Peyer's patch (tissue), 4 donors: ENCODE measurements at regions not wholly inside any gene's neighbourhood (a gene's known extent, or its start where the extent isn't known, plus 50 kb on each side); places are given as distances from the start of the nearest gene placed in this dataset.
"Not testable (repeated sequence)": the region's sequence is repeated elsewhere in the genome, so short reads cannot be mapped to it uniquely, and the experiment has no call there.

Source experiments
- DNase-seq, 3 donors: peaks; one replicate each; pipeline ENCODE4 v3.0.0-alpha.2; 2017 to 2019
- H3K27ac ChIP-seq, 4 donors: fragments of 200-600 bp; sonication (generic); one replicate each; pipeline ENCODE4 v1.5.1; 2016 to 2019
- H3K27me3 ChIP-seq, 2 donors: fragments of 200-600 bp; sonication (generic); one replicate each; pipeline ENCODE4 v1.5.1; 2019
- H3K36me3 ChIP-seq, 3 donors: fragments of 200-600 bp; sonication (generic); one replicate each; pipeline ENCODE4 v1.5.1; 2016 to 2019
- H3K4me1 ChIP-seq, 4 donors: fragments of 200-600 bp; sonication (generic); one replicate each; pipeline ENCODE4 v1.5.1; 2016 to 2019
- H3K4me3 ChIP-seq, 4 donors: fragments of 200-600 bp; sonication (generic); 1 replicate in 3 of 4; 2 replicates in 1 of 4; pipeline ENCODE4 v1.5.1; 2016 to 2019; ENCODE audit warnings: mild to moderate bottlenecking in 1 of 4
- H3K9me3 ChIP-seq, 4 donors: fragments of 200-600 bp; sonication (generic); one replicate each; pipeline ENCODE4 v1.5.1; 2016 to 2019; ENCODE audit warnings: mild to moderate bottlenecking in 1 of 4
- POLR2A ChIP-seq, 2 donors: fragments of 450-650 bp; IDR thresholded peaks; one replicate each; pipeline ENCODE4 v1.5.1; 2017; ENCODE audit warnings: antibody characterized with exemption in 2 of 2, mild to moderate bottlenecking in 2 of 2, moderate library complexity in 2 of 2
- TF ChIP-seq, protein P1 (sequence below), 6 experiments: fragments of 450-650 bp in 4 of 6; fragments of 200-600 bp in 2 of 6; sonication (generic) in 1 of 6; IDR thresholded peaks; one replicate each; pipeline ENCODE4 v1.5.1; 2017 to 2019; ENCODE audit warnings: antibody characterized with exemption in 6 of 6, mild to moderate bottlenecking in 3 of 6, moderate library complexity in 1 of 6

DNA sequence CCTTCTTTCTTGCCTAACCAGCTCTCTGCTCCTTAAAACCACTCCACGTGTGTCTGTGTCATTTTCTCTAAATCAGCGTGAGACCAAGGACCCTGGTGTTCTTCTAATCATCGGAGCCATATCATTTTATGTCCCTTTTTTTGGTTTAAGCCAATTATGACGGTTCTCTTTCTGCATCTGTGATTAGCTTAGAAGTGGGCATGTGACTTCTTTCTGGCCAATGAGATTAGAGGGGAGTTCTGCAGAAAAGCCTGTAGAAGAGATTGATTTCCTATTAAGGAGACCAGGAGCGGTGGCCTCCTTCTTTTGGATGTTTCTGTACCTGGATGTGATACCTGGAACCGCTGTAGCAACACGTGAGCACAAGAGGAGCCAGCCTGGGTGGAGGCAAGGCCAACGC lies 97.5 kb upstream of the PABPC3 start:
- Histone ChIP-seq H3K36me3 (no peaks in the 10 kb centered on the region), H3K9me3 (no peaks in the 10 kb centered on the region), H3K27me3 (no peaks in the 10 kb centered on the region), H3K27ac (no peak overlapping the region), H3K4me3 (no peak overlapping the region), H3K4me1 (no peaks in the 10 kb centered on the region)
- TF ChIP-seq POLR2A (IDR thresholded peaks at IDR 0.05) = no peak
- TF ChIP-seq, protein P1, sequence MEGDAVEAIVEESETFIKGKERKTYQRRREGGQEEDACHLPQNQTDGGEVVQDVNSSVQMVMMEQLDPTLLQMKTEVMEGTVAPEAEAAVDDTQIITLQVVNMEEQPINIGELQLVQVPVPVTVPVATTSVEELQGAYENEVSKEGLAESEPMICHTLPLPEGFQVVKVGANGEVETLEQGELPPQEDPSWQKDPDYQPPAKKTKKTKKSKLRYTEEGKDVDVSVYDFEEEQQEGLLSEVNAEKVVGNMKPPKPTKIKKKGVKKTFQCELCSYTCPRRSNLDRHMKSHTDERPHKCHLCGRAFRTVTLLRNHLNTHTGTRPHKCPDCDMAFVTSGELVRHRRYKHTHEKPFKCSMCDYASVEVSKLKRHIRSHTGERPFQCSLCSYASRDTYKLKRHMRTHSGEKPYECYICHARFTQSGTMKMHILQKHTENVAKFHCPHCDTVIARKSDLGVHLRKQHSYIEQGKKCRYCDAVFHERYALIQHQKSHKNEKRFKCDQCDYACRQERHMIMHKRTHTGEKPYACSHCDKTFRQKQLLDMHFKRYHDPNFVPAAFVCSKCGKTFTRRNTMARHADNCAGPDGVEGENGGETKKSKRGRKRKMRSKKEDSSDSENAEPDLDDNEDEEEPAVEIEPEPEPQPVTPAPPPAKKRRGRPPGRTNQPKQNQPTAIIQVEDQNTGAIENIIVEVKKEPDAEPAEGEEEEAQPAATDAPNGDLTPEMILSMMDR (IDR thresholded peaks at IDR 0.05) = no peak
- no peak for DNase-seq

DNA sequence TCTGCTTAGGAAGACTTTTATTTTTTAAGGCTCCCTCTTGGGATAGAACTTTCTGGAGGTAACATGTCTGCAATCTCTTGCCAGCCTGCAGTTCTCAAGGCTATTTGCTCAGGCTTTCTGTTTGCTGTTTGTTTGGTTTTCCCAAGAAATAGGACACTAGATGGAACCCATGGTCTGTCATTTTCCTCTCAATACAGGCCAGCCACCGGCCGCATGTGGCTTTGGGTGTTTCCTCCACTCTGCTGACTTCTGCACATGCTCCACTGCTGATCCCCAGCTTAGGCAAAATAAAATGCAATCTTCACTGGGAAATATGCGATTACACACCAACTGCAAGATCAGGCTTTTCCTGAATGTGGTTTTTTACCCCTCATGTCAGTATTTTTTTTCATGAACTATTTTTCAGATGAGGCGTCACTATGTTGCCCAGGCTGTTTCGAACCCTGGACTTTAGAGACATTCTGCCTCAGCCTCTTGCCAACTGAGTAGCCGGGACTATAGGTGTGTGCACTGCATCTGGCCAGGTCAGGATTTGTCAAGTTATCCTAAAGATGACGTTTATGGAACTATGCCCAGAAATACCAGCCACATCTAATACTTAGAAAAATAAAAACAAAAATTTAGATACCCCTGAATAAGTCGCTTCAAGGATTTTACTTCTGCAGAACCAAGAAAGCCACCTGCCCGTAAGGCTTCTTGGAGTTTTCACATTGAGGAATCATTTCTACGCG lies 94.3 kb upstream of the PABPC3 start:
- Histone ChIP-seq H3K4me1 (no peaks in the 10 kb centered on the region), H3K27me3 (no peaks in the 10 kb centered on the region), H3K36me3 (no peaks in the 10 kb centered on the region), H3K9me3 (no peaks in the 10 kb centered on the region), H3K27ac (no peak overlapping the region), H3K4me3 (no peak overlapping the region)
- TF ChIP-seq, protein P1 (IDR thresholded peaks at IDR 0.05) = no peak
- no peak for TF ChIP-seq POLR2A (IDR thresholded peaks at IDR 0.05)
- no peak for DNase-seq

DNA sequence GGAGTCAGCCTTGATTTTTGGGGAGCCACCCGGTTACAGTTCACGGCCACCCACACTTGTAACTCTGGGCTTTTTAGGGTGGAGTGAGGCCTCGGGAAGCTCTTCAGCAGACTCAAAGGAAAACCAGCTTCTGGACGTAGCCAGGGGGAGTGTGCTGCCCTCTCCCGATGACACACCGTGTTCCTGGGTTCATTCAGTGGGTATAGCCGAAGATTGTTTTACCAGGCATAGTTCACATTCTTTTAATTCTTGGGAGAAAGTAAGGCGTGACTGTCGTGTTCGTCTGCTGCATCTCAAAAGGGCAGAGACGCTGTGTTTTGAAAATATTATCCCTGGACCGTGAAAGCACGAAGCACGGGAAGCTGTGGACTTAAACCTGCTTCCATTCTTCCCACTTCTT lies 93.6 kb upstream of the PABPC3 start:
- DNase-seq, H3K27me3 ChIP-seq, H3K9me3 ChIP-seq, H3K4me3 ChIP-seq, H3K27ac ChIP-seq, H3K36me3 ChIP-seq, H3K4me1 ChIP-seq: not testable (repeated sequence)

DNA sequence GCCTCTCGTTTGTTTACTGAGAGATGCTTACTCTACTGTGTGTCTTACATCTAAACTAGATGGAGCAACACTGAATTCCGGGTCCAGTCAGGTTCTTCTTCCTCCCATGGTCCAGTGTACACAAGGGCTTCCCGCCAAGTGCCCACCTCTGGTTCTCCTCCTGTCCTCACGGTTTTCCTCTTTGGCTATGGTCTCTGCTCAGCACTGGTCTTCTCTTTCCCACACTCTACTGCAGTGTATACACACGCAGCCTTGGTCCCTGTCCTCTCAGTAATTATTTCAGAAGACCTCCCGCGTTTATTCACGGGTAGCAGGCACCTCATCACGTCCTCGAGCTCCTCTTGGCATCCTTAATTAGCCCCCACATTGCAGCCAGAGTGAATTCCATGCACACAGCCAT lies 91.4 kb upstream of the PABPC3 start:
- not testable (repeated sequence) for DNase-seq, H3K36me3 ChIP-seq, H3K27me3 ChIP-seq, H3K9me3 ChIP-seq, H3K27ac ChIP-seq, H3K4me1 ChIP-seq, H3K4me3 ChIP-seq

DNA sequence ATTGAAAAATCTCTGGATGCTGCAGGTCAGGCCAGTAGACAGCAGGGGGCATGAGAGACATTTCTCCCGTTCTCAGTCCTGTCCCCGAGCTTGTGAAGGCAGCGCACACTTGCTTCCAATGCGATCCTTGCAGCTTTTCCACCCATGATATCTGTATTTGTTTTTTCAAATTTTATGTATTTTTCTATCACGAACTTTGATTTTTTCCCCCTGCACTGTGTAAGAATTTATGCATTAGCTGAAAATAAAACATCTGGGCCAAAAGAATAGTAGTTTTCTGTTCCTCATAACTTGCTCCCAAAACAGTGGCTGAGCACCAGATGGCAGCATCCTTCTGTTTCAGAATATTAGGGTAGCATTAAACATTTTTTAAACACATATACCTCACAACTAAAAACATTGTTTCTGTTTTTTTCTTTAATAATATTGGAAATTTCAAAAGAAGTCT lies 90.9 kb upstream of the PABPC3 start:
- H3K27ac ChIP-seq, H3K4me1 ChIP-seq, H3K27me3 ChIP-seq, H3K4me3 ChIP-seq, H3K9me3 ChIP-seq, H3K36me3 ChIP-seq, DNase-seq: not testable (repeated sequence)
- TF ChIP-seq, protein P1 (IDR thresholded peaks at IDR 0.05) = peak in 2 of 6 experiments; percentile 37 to 41

DNA sequence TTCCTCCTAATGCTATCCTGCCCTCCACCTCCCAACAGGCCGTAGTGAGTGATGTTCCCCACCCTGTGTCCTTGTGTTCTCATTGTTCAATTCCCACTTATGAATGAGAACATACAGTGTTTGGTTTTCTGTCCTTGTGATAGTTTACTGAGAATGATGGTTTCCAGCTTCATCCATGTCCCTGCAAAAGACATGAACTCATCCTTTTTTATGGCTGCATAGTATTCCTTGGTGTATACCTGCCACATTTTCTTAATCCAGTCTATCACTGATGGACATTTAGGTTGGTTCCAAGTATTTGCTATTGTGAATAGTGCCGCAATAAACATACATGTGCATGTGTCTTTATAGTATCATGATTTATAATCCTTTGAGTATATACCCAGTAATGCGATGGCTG lies 88.5 kb upstream of the PABPC3 start:
- not testable (repeated sequence) for H3K4me1 ChIP-seq, H3K4me3 ChIP-seq, H3K27me3 ChIP-seq, DNase-seq, H3K36me3 ChIP-seq, H3K9me3 ChIP-seq, H3K27ac ChIP-seq

DNA sequence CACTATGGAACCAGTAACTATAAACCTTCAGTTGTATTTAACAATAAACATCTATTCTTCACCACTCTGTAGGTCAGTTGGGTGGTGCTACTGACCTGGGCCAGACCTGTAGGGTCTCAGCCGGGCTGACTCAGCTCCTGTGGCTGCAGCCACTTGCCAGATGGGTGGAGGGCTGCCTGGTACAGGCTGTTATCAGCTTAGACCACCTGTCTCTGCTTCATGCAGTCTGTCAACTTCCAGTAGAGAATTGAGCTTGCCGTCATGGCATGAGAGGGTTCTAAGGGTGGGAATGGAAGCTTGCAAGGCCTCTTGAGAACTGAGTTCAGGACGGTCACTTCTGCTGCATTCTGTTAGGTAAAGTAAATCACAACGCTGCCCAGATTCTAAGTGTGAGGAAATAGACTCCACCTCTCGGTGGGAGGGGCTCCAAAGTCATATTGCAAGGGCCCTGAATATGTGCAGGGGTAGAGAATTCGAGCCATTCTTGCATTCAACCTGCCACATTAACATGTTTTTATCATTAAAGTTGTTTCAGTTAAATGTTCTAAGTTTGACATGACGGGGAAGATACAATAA lies 81.5 kb upstream of the PABPC3 start:
- DNase-seq, H3K4me3 ChIP-seq, H3K27ac ChIP-seq, H3K9me3 ChIP-seq, H3K36me3 ChIP-seq: not testable (repeated sequence)
- H3K27me3 ChIP-seq = peaks cover 0 to 11% of the 10 kb centered on the region in 2 donors
- peaks cover 0 to 14% (median 0%) of the 10 kb centered on the region in 4 donors for H3K4me1 ChIP-seq

DNA sequence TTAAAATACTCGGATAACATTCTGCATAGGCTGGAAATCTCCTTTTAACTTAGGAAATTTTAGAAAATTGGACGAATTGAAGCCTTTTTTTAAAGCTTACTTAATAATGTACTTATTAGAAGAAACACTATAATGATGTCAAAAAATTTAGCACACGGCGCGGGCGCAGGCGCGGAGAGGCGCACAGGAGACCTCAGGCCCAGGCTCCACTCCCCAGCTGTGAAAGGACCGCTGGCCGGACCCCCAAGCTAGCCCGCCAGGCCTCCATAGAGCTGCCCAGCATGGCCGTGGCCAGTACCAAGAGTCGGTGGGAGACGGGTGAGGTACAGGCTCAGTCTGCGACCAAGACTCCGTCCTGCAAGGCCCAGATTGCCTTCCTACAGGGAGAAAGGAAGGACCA lies 78.8 kb upstream of the PABPC3 start:
- Histone ChIP-seq H3K4me1 (peaks cover 0 to 14% (median 0%) of the 10 kb centered on the region in 4 donors), H3K27me3 (peaks cover 0 to 11% of the 10 kb centered on the region in 2 donors)
- not testable (repeated sequence) for H3K4me3 ChIP-seq, H3K36me3 ChIP-seq, H3K9me3 ChIP-seq, H3K27ac ChIP-seq, DNase-seq

DNA sequence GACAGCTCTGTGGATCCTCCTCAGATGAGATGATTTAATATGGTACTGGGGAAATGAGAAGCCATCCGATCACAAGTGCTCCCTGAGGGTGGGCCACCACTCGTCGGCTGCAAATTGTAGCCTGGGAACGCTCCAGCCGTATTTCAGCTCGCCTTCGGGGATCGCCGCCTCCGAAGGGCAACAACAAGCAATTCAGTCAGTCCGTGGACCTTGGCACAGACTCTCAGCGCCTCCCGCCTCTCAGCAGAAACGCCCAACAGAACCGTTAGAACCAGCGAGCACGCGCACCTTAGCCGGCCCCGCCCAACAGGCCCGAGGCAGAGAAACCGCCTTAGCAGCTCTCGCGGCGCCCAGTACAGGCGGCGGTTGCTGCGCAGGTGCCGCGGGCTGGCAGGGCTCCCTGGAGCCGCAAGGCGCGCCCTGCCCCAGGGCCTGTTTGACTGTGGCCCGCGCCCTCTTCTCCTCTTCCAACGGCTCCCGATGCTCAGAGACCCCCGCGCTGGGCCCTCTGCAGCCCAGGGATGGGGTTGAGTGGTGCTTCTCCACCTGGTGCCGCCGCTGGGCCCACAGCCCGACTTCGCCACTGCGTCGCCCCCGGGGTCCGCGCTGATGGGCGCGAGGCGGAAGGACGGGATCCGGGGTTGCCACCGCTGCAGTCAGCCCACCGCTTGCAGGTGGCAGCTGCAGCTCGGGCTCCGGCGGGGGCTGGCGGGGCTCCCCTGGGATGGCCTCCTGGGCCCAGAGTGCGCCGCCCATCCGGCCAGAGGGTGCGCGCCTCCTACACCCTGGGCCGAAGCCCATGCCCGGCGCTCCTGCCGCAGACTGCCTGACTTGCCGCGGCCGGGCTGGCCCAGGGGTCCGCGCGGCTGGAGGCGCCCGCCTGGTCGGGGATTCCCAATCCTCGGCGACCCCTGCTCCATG lies 77.9 kb upstream of the PABPC3 start:
- peak in 2 of 3 donors; percentile 70 to 88 for DNase-seq
- H3K4me3 ChIP-seq = peak overlapping the region in 3 of 4 donors; percentile 18 to 46 (median 29)
- H3K9me3 ChIP-seq = not testable (repeated sequence)

More for the DNA sequence above, 77.9 kb upstream of the PABPC3 start:
- H3K36me3 ChIP-seq, H3K27ac ChIP-seq: not testable (repeated sequence)
- Histone ChIP-seq H3K27me3 (peaks cover 0 to 11% of the 10 kb centered on the region in 2 donors), H3K4me1 (peaks cover 0 to 14% (median 0%) of the 10 kb centered on the region in 4 donors)
